ENCODE measurements at regions not wholly inside any gene's neighbourhood (a gene's known extent, or its start where the extent isn't known, plus 50 kb on each side); places are given as distances from the start of the nearest gene placed in this dataset.

- Histone ChIP-seq H3K36me3 (ENCODE audit: control insufficient read depth in 5 of 5, insufficient read depth in 5 of 5, low read length in 5 of 5) (no peaks in the 10 kb centered on the region), H3K9me3 (ENCODE audit: control insufficient read depth in 5 of 5, low read length in 5 of 5) (peaks cover 0 to 2% (median 0%) of the 10 kb centered on the region in 5 donors), H3K9ac (ENCODE audit: low read length in 5 of 5) (no peak overlapping the region), H3K4me3 (ENCODE audit: low read depth in 1 of 5, low read length in 5 of 5) (no peak overlapping the region), H3K27ac (ENCODE audit: low read depth, low read length) (no peak overlapping the region), H3K4me1 (ENCODE audit: control insufficient read depth in 5 of 5, insufficient read depth in 5 of 5, low read length in 5 of 5) (no peaks in the 10 kb centered on the region), H3K27me3 (ENCODE audit: control insufficient read depth in 5 of 5, insufficient read depth in 4 of 5, low read length in 5 of 5) (peaks cover 0 to 4% (median 0%) of the 10 kb centered on the region in 5 donors)
Measured at GRCh38 chr10:85147346-85148250, 819.2 kb downstream of the CCSER2 start.

DNA sequence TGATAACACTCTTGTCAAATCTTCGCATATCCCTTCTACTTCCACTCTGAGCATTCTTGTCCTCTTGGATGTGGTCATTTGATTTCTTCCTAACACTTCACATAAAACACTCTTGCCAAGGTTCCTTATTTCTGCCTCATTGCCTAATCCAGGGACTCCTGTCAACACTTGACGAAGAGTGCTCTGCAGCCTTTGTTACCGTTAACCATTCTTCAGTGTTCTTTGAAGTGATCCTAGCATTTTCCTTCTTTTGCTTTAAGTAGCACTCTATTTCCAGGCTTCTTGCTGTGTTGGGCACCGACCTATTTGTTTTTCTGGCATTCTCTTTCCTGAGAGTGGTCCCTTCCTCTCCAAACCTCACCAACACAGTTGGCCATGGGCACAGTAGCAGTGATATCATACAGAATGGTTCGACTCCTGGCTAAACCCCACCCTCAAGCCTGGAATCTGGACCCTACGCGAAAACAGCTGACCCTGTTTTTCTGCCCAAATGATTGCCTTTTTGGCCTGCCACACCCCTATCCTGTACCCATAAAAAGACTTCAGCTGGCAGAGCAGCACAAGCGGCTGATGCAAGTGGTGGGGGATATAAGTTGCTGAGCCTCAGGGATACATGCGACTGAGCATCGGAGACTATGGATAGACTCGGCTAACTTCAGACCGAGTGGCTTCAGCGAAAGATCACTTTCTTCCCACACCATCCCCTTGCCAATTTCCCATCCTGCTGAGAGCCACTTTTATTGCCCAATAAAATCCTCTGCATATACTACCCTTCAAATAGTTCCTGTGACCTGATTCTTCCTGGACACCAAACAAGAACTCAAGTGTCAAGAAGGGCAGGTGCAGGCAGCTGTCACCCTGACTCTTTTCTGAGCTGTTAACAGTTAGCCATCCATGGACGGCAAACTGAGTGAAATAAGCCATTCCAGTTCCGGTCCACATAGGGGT, 820.6 kb downstream of the CCSER2 start:
- Histone ChIP-seq H3K4me1 (ENCODE audit: control insufficient read depth in 5 of 5, insufficient read depth in 5 of 5, low read length in 5 of 5) (no peaks in the 10 kb centered on the region), H3K9me3 (ENCODE audit: control insufficient read depth in 5 of 5, low read length in 5 of 5) (peaks cover 0 to 2% (median 0%) of the 10 kb centered on the region in 5 donors), H3K36me3 (ENCODE audit: control insufficient read depth in 5 of 5, insufficient read depth in 5 of 5, low read length in 5 of 5) (no peaks in the 10 kb centered on the region), H3K4me3 (ENCODE audit: low read depth in 1 of 5, low read length in 5 of 5) (no peak overlapping the region), H3K27ac (ENCODE audit: low read depth, low read length) (no peak overlapping the region), H3K9ac (ENCODE audit: low read length in 5 of 5) (no peak overlapping the region), H3K27me3 (ENCODE audit: control insufficient read depth in 5 of 5, insufficient read depth in 4 of 5, low read length in 5 of 5) (peaks cover 0 to 4% (median 0%) of the 10 kb centered on the region in 5 donors)

GRCh38 chr10:85149766-85150165, 821.4 kb downstream of the CCSER2 start:
- Histone ChIP-seq H3K36me3 (ENCODE audit: control insufficient read depth in 5 of 5, insufficient read depth in 5 of 5, low read length in 5 of 5) (no peaks in the 10 kb centered on the region), H3K4me1 (ENCODE audit: control insufficient read depth in 5 of 5, insufficient read depth in 5 of 5, low read length in 5 of 5) (no peaks in the 10 kb centered on the region), H3K9me3 (ENCODE audit: control insufficient read depth in 5 of 5, low read length in 5 of 5) (peaks cover 0 to 2% (median 0%) of the 10 kb centered on the region in 5 donors), H3K27ac (ENCODE audit: low read depth, low read length) (no peak overlapping the region), H3K9ac (ENCODE audit: low read length in 5 of 5) (no peak overlapping the region), H3K27me3 (ENCODE audit: control insufficient read depth in 5 of 5, insufficient read depth in 4 of 5, low read length in 5 of 5) (peaks cover 0 to 4% (median 0%) of the 10 kb centered on the region in 5 donors), H3K4me3 (ENCODE audit: low read depth in 1 of 5, low read length in 5 of 5) (no peak overlapping the region)

GRCh38 chr10:85151506-85151905, 823.1 kb downstream of the CCSER2 start:
- Histone ChIP-seq H3K36me3 (ENCODE audit: control insufficient read depth in 5 of 5, insufficient read depth in 5 of 5, low read length in 5 of 5) (no peaks in the 10 kb centered on the region), H3K27me3 (ENCODE audit: control insufficient read depth in 5 of 5, insufficient read depth in 4 of 5, low read length in 5 of 5) (peaks cover 0 to 4% (median 0%) of the 10 kb centered on the region in 5 donors), H3K4me3 (ENCODE audit: low read depth in 1 of 5, low read length in 5 of 5) (no peak overlapping the region), H3K27ac (ENCODE audit: low read depth, low read length) (no peak overlapping the region), H3K9me3 (ENCODE audit: control insufficient read depth in 5 of 5, low read length in 5 of 5) (no peaks in the 10 kb centered on the region), H3K4me1 (ENCODE audit: control insufficient read depth in 5 of 5, insufficient read depth in 5 of 5, low read length in 5 of 5) (no peaks in the 10 kb centered on the region), H3K9ac (ENCODE audit: low read length in 5 of 5) (no peak overlapping the region)

DNA sequence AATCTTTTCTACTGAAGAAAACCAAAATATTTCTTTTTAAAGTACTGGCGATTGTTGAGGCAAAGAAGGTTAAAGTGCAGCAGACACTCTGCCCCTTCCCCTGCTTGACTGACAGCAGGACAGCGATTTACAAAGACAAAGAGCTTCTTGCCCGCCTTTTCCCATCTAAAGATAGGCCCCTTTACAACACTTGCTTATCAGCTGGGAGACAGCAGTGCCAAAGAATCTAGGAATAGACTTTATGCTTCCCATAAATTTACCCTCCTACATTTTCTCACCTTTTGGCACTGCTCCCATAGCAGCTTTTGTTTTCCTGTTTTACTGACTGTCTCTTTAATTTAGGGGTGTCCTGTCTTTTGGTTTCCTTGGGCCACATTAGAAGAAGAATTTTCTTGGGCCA, 824.1 kb downstream of the CCSER2 start:
- Histone ChIP-seq H3K36me3 (ENCODE audit: control insufficient read depth in 5 of 5, insufficient read depth in 5 of 5, low read length in 5 of 5) (no peaks in the 10 kb centered on the region), H3K27ac (ENCODE audit: low read depth, low read length) (no peak overlapping the region), H3K27me3 (ENCODE audit: control insufficient read depth in 5 of 5, insufficient read depth in 4 of 5, low read length in 5 of 5) (peaks cover 0 to 4% (median 0%) of the 10 kb centered on the region in 5 donors), H3K4me1 (ENCODE audit: control insufficient read depth in 5 of 5, insufficient read depth in 5 of 5, low read length in 5 of 5) (no peaks in the 10 kb centered on the region), H3K4me3 (ENCODE audit: low read depth in 1 of 5, low read length in 5 of 5) (no peak overlapping the region), H3K9ac (ENCODE audit: low read length in 5 of 5) (no peak overlapping the region), H3K9me3 (ENCODE audit: control insufficient read depth in 5 of 5, low read length in 5 of 5) (no peaks in the 10 kb centered on the region)

- Histone ChIP-seq H3K27me3 (ENCODE audit: control insufficient read depth in 5 of 5, insufficient read depth in 4 of 5, low read length in 5 of 5) (peaks cover 0 to 4% (median 0%) of the 10 kb centered on the region in 5 donors), H3K27ac (ENCODE audit: low read depth, low read length) (no peak overlapping the region), H3K9ac (ENCODE audit: low read length in 5 of 5) (no peak overlapping the region), H3K36me3 (ENCODE audit: control insufficient read depth in 5 of 5, insufficient read depth in 5 of 5, low read length in 5 of 5) (no peaks in the 10 kb centered on the region), H3K4me1 (ENCODE audit: control insufficient read depth in 5 of 5, insufficient read depth in 5 of 5, low read length in 5 of 5) (no peaks in the 10 kb centered on the region), H3K4me3 (ENCODE audit: low read depth in 1 of 5, low read length in 5 of 5) (no peak overlapping the region), H3K9me3 (ENCODE audit: control insufficient read depth in 5 of 5, low read length in 5 of 5) (no peaks in the 10 kb centered on the region)
Measured at GRCh38 chr10:85152911-85153310, 824.5 kb downstream of the CCSER2 start.

DNA sequence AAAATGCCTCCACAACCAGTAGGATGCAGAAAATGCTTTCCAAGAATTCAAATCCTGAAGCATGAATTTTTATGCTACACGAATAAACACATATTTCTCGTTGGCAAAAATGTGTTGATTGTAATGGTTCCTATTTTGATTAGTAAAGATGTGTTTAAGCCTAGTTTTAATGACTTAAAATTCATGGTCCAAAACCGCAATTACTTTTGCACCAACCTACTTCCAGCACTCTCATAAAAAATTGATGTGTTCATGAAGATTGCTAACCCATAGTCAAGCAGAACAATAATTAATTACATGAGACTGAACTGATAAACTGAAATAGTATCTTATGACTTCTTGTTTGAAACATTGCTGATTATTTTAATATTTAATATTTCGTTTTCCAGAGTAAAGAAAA, 828.8 kb downstream of the CCSER2 start:
- Histone ChIP-seq H3K36me3 (ENCODE audit: control insufficient read depth in 5 of 5, insufficient read depth in 5 of 5, low read length in 5 of 5) (no peaks in the 10 kb centered on the region), H3K9ac (ENCODE audit: low read length in 5 of 5) (no peak overlapping the region), H3K4me3 (ENCODE audit: low read depth in 1 of 5, low read length in 5 of 5) (no peak overlapping the region), H3K9me3 (ENCODE audit: control insufficient read depth in 5 of 5, low read length in 5 of 5) (no peaks in the 10 kb centered on the region), H3K27me3 (ENCODE audit: control insufficient read depth in 5 of 5, insufficient read depth in 4 of 5, low read length in 5 of 5) (no peaks in the 10 kb centered on the region), H3K27ac (ENCODE audit: low read depth, low read length) (no peak overlapping the region), H3K4me1 (ENCODE audit: control insufficient read depth in 5 of 5, insufficient read depth in 5 of 5, low read length in 5 of 5) (no peaks in the 10 kb centered on the region)

DNA sequence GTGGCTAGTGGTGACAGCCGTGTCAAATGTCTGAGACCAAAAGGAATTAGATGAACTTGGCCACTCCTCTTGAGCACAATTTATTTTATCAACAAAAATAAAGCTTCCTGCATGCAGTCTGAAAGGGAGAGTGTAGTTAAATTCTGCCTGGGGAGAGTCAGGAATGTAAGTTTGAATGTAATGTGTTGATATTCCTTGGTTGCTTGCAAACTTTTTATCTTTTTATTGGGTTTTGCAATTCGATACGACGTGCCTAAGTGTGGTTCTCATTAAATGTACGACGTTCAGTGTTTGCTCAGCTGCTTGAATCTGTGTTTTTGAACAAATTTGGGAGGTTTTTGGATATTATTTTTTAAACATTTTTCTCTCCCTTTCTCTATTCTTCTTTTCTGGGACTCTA, 839.9 kb downstream of the CCSER2 start:
- H3K4me3 ChIP-seq (ENCODE audit: low read depth in 1 of 5, low read length in 5 of 5), result no peak overlapping the region
- peaks cover 0 to 4% (median 0%) of the 10 kb centered on the region in 5 donors for H3K4me1 ChIP-seq (ENCODE audit: control insufficient read depth in 5 of 5, insufficient read depth in 5 of 5, low read length in 5 of 5)
- no peaks in the 10 kb centered on the region for H3K9me3 ChIP-seq (ENCODE audit: control insufficient read depth in 5 of 5, low read length in 5 of 5)
- H3K9ac ChIP-seq (ENCODE audit: low read length in 5 of 5), result no peak overlapping the region
- H3K36me3 ChIP-seq (ENCODE audit: control insufficient read depth in 5 of 5, insufficient read depth in 5 of 5, low read length in 5 of 5), result no peaks in the 10 kb centered on the region
- H3K27ac ChIP-seq (ENCODE audit: low read depth, low read length), result no peak overlapping the region
- H3K27me3 ChIP-seq (ENCODE audit: control insufficient read depth in 5 of 5, insufficient read depth in 4 of 5, low read length in 5 of 5), result no peaks in the 10 kb centered on the region

DNA sequence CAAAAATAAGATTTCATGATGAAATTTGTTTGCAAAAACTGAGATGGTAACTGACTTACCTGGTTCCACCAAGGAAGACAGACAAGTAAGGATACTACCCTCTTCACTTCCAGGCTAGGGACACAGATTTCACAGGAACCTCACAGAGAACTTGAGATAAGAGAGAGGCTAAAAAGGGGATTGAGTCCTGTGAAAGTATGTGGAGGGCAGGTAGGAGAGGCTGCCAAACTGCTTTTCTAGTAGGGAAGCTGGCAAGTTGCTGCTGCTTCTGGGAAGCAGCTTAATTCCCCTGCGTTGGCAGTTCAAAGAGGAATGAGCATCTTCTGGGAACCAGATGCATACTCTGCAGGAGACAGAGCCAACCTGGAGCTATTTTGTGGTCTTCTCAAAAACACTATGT, 841.6 kb downstream of the CCSER2 start:
- Histone ChIP-seq H3K27ac (ENCODE audit: low read depth, low read length) (no peak overlapping the region), H3K9ac (ENCODE audit: low read length in 5 of 5) (no peak overlapping the region), H3K27me3 (ENCODE audit: control insufficient read depth in 5 of 5, insufficient read depth in 4 of 5, low read length in 5 of 5) (no peaks in the 10 kb centered on the region), H3K36me3 (ENCODE audit: control insufficient read depth in 5 of 5, insufficient read depth in 5 of 5, low read length in 5 of 5) (no peaks in the 10 kb centered on the region), H3K9me3 (ENCODE audit: control insufficient read depth in 5 of 5, low read length in 5 of 5) (no peaks in the 10 kb centered on the region), H3K4me1 (ENCODE audit: control insufficient read depth in 5 of 5, insufficient read depth in 5 of 5, low read length in 5 of 5) (peaks cover 0 to 7% (median 0%) of the 10 kb centered on the region in 5 donors), H3K4me3 (ENCODE audit: low read depth in 1 of 5, low read length in 5 of 5) (no peak overlapping the region)

- Histone ChIP-seq H3K9ac (ENCODE audit: low read length in 5 of 5) (no peak overlapping the region), H3K27me3 (ENCODE audit: control insufficient read depth in 5 of 5, insufficient read depth in 4 of 5, low read length in 5 of 5) (no peaks in the 10 kb centered on the region), H3K4me3 (ENCODE audit: low read depth in 1 of 5, low read length in 5 of 5) (no peak overlapping the region), H3K27ac (ENCODE audit: low read depth, low read length) (no peak overlapping the region), H3K36me3 (ENCODE audit: control insufficient read depth in 5 of 5, insufficient read depth in 5 of 5, low read length in 5 of 5) (no peaks in the 10 kb centered on the region), H3K9me3 (ENCODE audit: control insufficient read depth in 5 of 5, low read length in 5 of 5) (peaks cover 0 to 2% (median 0%) of the 10 kb centered on the region in 5 donors), H3K4me1 (ENCODE audit: control insufficient read depth in 5 of 5, insufficient read depth in 5 of 5, low read length in 5 of 5) (peaks cover 0 to 7% (median 0%) of the 10 kb centered on the region in 5 donors)
Measured at GRCh38 chr10:85175635-85176034, 847.2 kb downstream of the CCSER2 start.

Data from subcutaneous abdominal adipose tissue (tissue), 5 donors.